LoVo (cell line): ENCODE measurements at regions not wholly inside any gene's neighbourhood (a gene's known extent, or its start where the extent isn't known, plus 50 kb on each side); places are given as distances from the start of the nearest gene placed in this dataset.

Experiments used
- DNase-seq: peaks from one replicate; pipeline ENCODE4 v3.0.0-alpha.2; 2016; ENCODE audit warnings: low spot score

- no peak for DNase-seq
Observed at GRCh38 chr7:110569486-110570205, 521.3 kb upstream of the LRRN3 start.

- peak; percentile 32 for DNase-seq
Observed at GRCh38 chr7:110573862-110574528, 516.9 kb upstream of the LRRN3 start.

- DNase-seq, result no peak
Observed at GRCh38 chr7:110587294-110587693, 503.6 kb upstream of the LRRN3 start.

GRCh38 chr7:110590415-110590814 lies 500.5 kb upstream of the LRRN3 start:
- no peak for DNase-seq

GRCh38 chr7:110591341-110591740 lies 499.6 kb upstream of the LRRN3 start:
- no peak for DNase-seq

GRCh38 chr7:110592557-110592956 lies 498.4 kb upstream of the LRRN3 start:
- no peak for DNase-seq

- DNase-seq, result no peak
Observed at GRCh38 chr7:110593355-110593754, 497.6 kb upstream of the LRRN3 start.

GRCh38 chr7:110595694-110596093 lies 495.2 kb upstream of the LRRN3 start:
- no peak for DNase-seq

- DNase-seq, result no peak
Observed at GRCh38 chr7:110600956-110601355, 490.0 kb upstream of the LRRN3 start.

GRCh38 chr7:110601710-110602109 lies 489.2 kb upstream of the LRRN3 start:
- DNase-seq, result no peak

GRCh38 chr7:110604206-110604605 lies 486.7 kb upstream of the LRRN3 start:
- DNase-seq, result no peak

- DNase-seq, result no peak
Observed at GRCh38 chr7:110604885-110605284, 486.0 kb upstream of the LRRN3 start.

- DNase-seq, result no peak
Observed at GRCh38 chr7:110607050-110607857, 483.7 kb upstream of the LRRN3 start.

- DNase-seq, result no peak
Observed at GRCh38 chr7:110609336-110609735, 481.6 kb upstream of the LRRN3 start.

GRCh38 chr7:110612680-110613079 lies 478.2 kb upstream of the LRRN3 start:
- DNase-seq, result no peak
